ENCODE measurements at regions not wholly inside any gene's neighbourhood (a gene's known extent, or its start where the extent isn't known, plus 50 kb on each side); places are given as distances from the start of the nearest gene placed in this dataset.

DNA sequence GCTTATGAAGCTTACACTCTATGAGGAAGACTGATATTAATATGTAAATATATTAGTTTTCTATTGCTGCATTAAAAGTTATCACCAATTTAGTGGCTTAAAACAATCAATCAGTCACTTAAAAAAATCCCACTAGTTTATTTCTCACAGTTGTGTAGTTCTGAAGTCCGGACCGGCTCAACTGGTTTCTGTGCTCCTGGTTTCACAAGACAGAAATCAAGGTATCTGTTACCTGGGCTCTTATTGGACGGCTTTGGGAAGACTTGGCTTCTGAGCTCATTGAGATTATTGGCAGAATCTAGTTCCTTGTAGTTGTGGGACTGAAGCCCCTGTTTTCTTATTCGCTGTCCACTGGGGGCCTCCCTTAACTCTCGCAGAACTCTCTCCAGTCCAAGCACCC lies 343.0 kb downstream of the RAB38 start:
- H3K4me2 ChIP-seq = no peak overlapping the region
- no peak for TF ChIP-seq EZH2 (IDR thresholded peaks at IDR 0.05)
- TF ChIP-seq, protein P1, sequence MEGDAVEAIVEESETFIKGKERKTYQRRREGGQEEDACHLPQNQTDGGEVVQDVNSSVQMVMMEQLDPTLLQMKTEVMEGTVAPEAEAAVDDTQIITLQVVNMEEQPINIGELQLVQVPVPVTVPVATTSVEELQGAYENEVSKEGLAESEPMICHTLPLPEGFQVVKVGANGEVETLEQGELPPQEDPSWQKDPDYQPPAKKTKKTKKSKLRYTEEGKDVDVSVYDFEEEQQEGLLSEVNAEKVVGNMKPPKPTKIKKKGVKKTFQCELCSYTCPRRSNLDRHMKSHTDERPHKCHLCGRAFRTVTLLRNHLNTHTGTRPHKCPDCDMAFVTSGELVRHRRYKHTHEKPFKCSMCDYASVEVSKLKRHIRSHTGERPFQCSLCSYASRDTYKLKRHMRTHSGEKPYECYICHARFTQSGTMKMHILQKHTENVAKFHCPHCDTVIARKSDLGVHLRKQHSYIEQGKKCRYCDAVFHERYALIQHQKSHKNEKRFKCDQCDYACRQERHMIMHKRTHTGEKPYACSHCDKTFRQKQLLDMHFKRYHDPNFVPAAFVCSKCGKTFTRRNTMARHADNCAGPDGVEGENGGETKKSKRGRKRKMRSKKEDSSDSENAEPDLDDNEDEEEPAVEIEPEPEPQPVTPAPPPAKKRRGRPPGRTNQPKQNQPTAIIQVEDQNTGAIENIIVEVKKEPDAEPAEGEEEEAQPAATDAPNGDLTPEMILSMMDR (IDR thresholded peaks at IDR 0.05) = no peak
- no peak for TF ChIP-seq EZH2phosphoT487 (IDR thresholded peaks at IDR 0.05)
- no peak overlapping the region for H3K4me3 Mint-ChIP-seq
- H3K9me3 Mint-ChIP-seq = peaks cover 3% of the 10 kb centered on the region
- H3K36me3 Mint-ChIP-seq = no peaks in the 10 kb centered on the region
- peaks cover 5% of the 10 kb centered on the region for H3K27me3 Mint-ChIP-seq (ENCODE audit: insufficient read depth, low read depth)
- no peaks in the 10 kb centered on the region for H4K20me1 ChIP-seq (ENCODE audit: low read depth)
- H3K9me3 ChIP-seq (ENCODE audit: low read depth) = no peaks in the 10 kb centered on the region
- no peaks in the 10 kb centered on the region for H3K4me1 ChIP-seq
- peaks cover 3% of the 10 kb centered on the region for H3K4me1 Mint-ChIP-seq
- H3K79me2 ChIP-seq (ENCODE audit: low read depth) = no peaks in the 10 kb centered on the region
- no peak overlapping the region for H3K27ac Mint-ChIP-seq
- H3F3A ChIP-seq (ENCODE audit: low read depth) = peaks cover 4% of the 10 kb centered on the region
- H3K36me3 ChIP-seq = no peaks in the 10 kb centered on the region
- no peak overlapping the region for H3K27ac ChIP-seq
- no peak overlapping the region for H3K9ac ChIP-seq
- no peak overlapping the region for H2AFZ ChIP-seq (replicated peaks)
- no peaks in the 10 kb centered on the region for H3K27me3 ChIP-seq
- DNase-seq (ENCODE audit: low spot score) = no peak
- no peak overlapping the region for H3K4me3 ChIP-seq

DNA sequence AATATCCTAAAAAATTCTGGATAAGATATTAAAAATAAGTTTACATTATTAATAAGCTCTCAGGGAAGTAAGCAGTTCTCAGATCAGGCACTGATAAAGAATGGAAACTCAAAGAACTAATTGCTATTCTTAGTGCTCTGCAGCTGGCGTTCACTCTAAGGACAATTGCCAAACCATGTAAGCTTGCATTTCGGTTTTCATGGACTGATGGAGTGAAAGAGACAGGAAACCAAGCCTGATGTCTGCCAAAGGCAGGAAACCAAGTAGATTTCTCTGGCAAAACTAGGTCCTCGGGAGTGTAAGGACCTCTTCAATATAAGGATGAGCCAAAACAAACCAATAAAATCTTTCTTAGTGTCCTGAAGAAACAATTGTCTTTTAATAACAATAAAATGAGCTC lies 355.2 kb downstream of the RAB38 start:
- Mint-ChIP-seq H3K27ac (no peak overlapping the region), H3K4me3 (no peak overlapping the region), H3K4me1 (no peaks in the 10 kb centered on the region), H3K27me3 (ENCODE audit: insufficient read depth, low read depth) (peaks cover 2% of the 10 kb centered on the region), H3K9me3 (no peaks in the 10 kb centered on the region), H3K36me3 (no peaks in the 10 kb centered on the region)
- Histone ChIP-seq H2AFZ (replicated peaks) (no peak overlapping the region), H3K27me3 (no peaks in the 10 kb centered on the region), H3K79me2 (ENCODE audit: low read depth) (no peaks in the 10 kb centered on the region), H3K9ac (no peak overlapping the region), H4K20me1 (ENCODE audit: low read depth) (no peaks in the 10 kb centered on the region), H3K27ac (no peak overlapping the region), H3K36me3 (no peaks in the 10 kb centered on the region), H3K4me2 (no peak overlapping the region), H3K4me3 (no peak overlapping the region), H3K9me3 (ENCODE audit: low read depth) (no peaks in the 10 kb centered on the region), H3F3A (ENCODE audit: low read depth) (no peaks in the 10 kb centered on the region), H3K4me1 (no peaks in the 10 kb centered on the region)
- no peak for TF ChIP-seq EZH2 (IDR thresholded peaks at IDR 0.05)
- no peak for TF ChIP-seq EZH2phosphoT487 (IDR thresholded peaks at IDR 0.05)
- TF ChIP-seq, protein P1 (IDR thresholded peaks at IDR 0.05) = no peak
- DNase-seq (ENCODE audit: low spot score) = no peak

DNA sequence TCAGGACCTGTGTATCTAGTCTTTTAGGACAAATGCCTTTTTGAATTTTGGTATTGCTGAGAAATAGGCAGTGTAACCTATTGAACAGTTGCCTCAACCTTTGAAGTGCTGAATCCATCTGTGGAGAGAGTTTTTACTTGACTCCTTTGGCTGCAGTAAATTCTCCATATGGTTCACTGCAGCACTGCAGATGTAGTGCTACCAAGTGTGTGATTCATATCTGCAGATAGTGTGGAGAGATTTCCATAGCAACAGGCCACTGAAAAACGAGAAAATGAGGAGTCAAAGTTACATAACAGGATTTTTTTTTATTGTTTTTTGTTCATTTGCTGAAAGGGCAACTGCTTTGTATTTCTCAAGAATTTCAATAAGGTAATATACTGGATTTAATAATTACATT lies 356.1 kb downstream of the RAB38 start:
- no peak overlapping the region for H3K4me2 ChIP-seq
- TF ChIP-seq EZH2 (IDR thresholded peaks at IDR 0.05) (no peak), EZH2phosphoT487 (IDR thresholded peaks at IDR 0.05) (no peak)
- TF ChIP-seq, protein P1 (IDR thresholded peaks at IDR 0.05) = no peak
- no peaks in the 10 kb centered on the region for H3K4me1 Mint-ChIP-seq

More for the DNA sequence above, 356.1 kb downstream of the RAB38 start:
- H3K4me3 ChIP-seq = no peak overlapping the region
- H3K9me3 ChIP-seq (ENCODE audit: low read depth) = no peaks in the 10 kb centered on the region
- no peak for DNase-seq (ENCODE audit: low spot score)
- H3K4me1 ChIP-seq = no peaks in the 10 kb centered on the region
- no peak overlapping the region for H3K9ac ChIP-seq
- no peak overlapping the region for H3K27ac Mint-ChIP-seq
- no peak overlapping the region for H3K27ac ChIP-seq
- H3K9me3 Mint-ChIP-seq = no peaks in the 10 kb centered on the region
- peaks cover 2% of the 10 kb centered on the region for H3K27me3 Mint-ChIP-seq (ENCODE audit: insufficient read depth, low read depth)
- no peaks in the 10 kb centered on the region for H3K36me3 ChIP-seq
- H2AFZ ChIP-seq (replicated peaks) = no peak overlapping the region
- no peaks in the 10 kb centered on the region for H3K79me2 ChIP-seq (ENCODE audit: low read depth)
- H3F3A ChIP-seq (ENCODE audit: low read depth) = no peaks in the 10 kb centered on the region
- no peak overlapping the region for H3K4me3 Mint-ChIP-seq
- H3K36me3 Mint-ChIP-seq = no peaks in the 10 kb centered on the region
- H4K20me1 ChIP-seq (ENCODE audit: low read depth) = no peaks in the 10 kb centered on the region
- no peaks in the 10 kb centered on the region for H3K27me3 ChIP-seq
